ENCODE measurements at regions not wholly inside any gene's neighbourhood (a gene's known extent, or its start where the extent isn't known, plus 50 kb on each side); places are given as distances from the start of the nearest gene placed in this dataset.

DNA sequence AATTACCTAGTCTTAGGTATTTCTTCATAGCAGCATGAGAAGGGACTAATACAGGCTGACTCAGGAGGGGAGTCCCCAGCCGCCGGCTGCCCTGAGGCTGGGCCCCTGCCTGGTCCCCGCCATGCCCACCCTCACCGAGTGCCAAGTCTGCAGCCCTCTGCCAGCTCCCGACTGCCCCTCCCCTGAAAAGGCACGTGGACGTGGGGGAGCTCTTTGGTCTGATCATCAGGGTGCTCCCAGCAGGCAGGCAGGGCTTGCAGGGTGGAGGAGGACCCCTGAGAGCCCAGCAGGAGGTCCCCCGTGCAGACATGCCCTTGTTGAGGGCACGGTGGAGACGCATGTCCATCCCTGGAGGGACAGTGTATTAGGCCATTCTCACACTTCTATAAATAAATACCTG lies 110.9 kb downstream of the UNCX start:
- no peak for DNase-seq
- H3K9me3 ChIP-seq: no peaks in the 10 kb centered on the region
- no peak for ATAC-seq
- in situ Hi-C loops (cut with MboI; ENCODE audit: low sequenced_read_pairs in 4 of 4): no loop called here
- no peak overlapping the region for H3K27ac ChIP-seq
- H3K4me3 ChIP-seq: no peak overlapping the region
- H3K27me3 ChIP-seq: peaks cover 22 to 32% (median 27%) of the 10 kb centered on the region in 3 donors
- intact Hi-C loops (cut with DNase I; ENCODE audit: low total_unique reads): no loop called here
- H3K36me3 ChIP-seq: no peaks in the 10 kb centered on the region
- no peaks in the 10 kb centered on the region for H3K4me1 ChIP-seq
- TF ChIP-seq CTCF (IDR thresholded peaks at IDR 0.05 in 4 of 5, conservative IDR thresholded peaks at IDR 0.05 in 1 of 5): no peak
- no peak for TF ChIP-seq POLR2A (IDR thresholded peaks at IDR 0.05)

DNA sequence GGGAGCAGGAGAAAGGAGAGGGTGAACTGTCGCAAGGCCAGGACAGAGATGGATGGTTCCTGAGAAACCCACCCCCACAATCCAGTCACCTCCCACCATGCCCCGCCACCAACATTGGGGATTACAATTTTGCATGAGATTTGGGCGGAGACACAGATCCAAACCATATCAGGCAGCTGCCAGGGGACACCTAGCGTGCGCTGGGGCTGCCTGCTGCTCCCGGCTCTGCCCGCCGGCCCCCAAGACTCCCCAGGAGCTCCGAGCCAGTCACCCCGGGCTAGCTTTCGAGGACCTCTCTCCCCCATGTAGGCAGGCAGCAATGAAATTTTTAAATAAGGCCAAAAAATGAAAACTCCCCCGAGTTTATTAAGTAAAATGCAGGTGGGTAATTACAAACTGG lies 111.7 kb downstream of the UNCX start:
- H3K4me3 ChIP-seq: no peak overlapping the region
- peaks cover 20 to 32% (median 27%) of the 10 kb centered on the region in 3 donors for H3K27me3 ChIP-seq
- no peaks in the 10 kb centered on the region for H3K36me3 ChIP-seq
- ATAC-seq: no peak
- no peaks in the 10 kb centered on the region for H3K9me3 ChIP-seq
- in situ Hi-C loops (cut with MboI; ENCODE audit: low sequenced_read_pairs in 4 of 4) (no loop called here), intact Hi-C loops (cut with DNase I; ENCODE audit: low total_unique reads) (no loop called here)
- TF ChIP-seq CTCF (IDR thresholded peaks at IDR 0.05 in 4 of 5, conservative IDR thresholded peaks at IDR 0.05 in 1 of 5) (no peak), POLR2A (IDR thresholded peaks at IDR 0.05) (no peak)
- no peaks in the 10 kb centered on the region for H3K4me1 ChIP-seq
- no peak overlapping the region for H3K27ac ChIP-seq
- no peak for DNase-seq

DNA sequence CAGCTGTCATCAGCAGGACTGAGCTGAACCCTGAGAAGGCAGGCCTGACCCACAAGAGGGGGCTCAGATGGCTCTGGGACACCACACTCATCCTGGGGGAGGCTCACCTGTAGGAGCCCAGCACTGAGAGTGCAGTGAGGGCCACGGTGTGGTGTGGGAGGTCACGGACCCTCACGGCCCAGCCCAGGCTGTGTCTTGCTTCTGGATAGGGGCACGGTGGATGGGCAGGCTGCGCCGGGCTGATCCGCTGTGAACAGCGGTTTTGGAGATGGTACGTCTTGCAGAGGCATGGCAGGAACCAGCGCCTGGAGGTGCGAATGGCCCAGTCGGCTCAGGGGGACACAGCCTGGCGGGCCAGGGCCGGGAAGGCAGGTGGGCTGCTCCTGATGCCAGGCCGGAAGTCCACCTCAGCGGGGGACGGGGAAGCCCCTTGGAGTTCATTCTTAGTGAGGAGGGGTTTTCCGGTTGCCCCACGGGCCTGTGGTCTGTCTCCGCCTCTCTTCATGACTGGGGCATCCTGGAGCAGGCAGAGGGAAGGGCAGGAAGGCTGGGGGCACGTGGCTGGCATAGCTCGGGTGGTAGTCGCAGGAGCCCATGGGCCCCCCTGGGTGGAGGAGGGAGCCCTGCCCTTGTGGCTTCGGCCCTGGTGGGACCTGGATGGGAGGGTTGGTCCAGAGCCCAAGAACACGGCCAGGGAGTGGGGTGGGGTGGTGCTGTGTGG lies 112.5 kb downstream of the UNCX start:
- Histone ChIP-seq H3K36me3 (no peaks in the 10 kb centered on the region), H3K27ac (no peak overlapping the region), H3K9me3 (no peaks in the 10 kb centered on the region), H3K27me3 (peaks cover 14 to 32% (median 29%) of the 10 kb centered on the region in 3 donors), H3K4me3 (no peak overlapping the region), H3K4me1 (no peaks in the 10 kb centered on the region)
- intact Hi-C loops (cut with DNase I; ENCODE audit: low total_unique reads) (loop anchor here (5.0 kb wide), 1 partner anchor 947 kb away; no protein-coding TSS in a partner anchor), in situ Hi-C loops (cut with MboI; ENCODE audit: low sequenced_read_pairs in 4 of 4) (no loop called here)
- TF ChIP-seq POLR2A (IDR thresholded peaks at IDR 0.05): no peak
- no peak for TF ChIP-seq CTCF (IDR thresholded peaks at IDR 0.05 in 4 of 5, conservative IDR thresholded peaks at IDR 0.05 in 1 of 5)
- ATAC-seq (no peak), DNase-seq (no peak)

- H3K27me3 ChIP-seq: peaks cover 11 to 27% (median 26%) of the 10 kb centered on the region in 3 donors
- TF ChIP-seq POLR2A (IDR thresholded peaks at IDR 0.05): no peak
- intact Hi-C loops (cut with DNase I; ENCODE audit: low total_unique reads) (loop anchor here (5.0 kb wide), 1 partner anchor 946 kb away; no protein-coding TSS in a partner anchor), in situ Hi-C loops (cut with MboI; ENCODE audit: low sequenced_read_pairs in 4 of 4) (no loop called here)
- no peak for ATAC-seq
- H3K9me3 ChIP-seq: no peaks in the 10 kb centered on the region
- DNase-seq: no peak
- H3K27ac ChIP-seq: no peak overlapping the region
- H3K4me3 ChIP-seq: no peak overlapping the region
- H3K36me3 ChIP-seq: no peaks in the 10 kb centered on the region
- no peaks in the 10 kb centered on the region for H3K4me1 ChIP-seq
Measured at GRCh38 chr7:1345796-1346755, 113.2 kb downstream of the MICALL2 start.

- no peak for DNase-seq
- H3K4me3 ChIP-seq: no peak overlapping the region
- H3K4me1 ChIP-seq: no peaks in the 10 kb centered on the region
- ATAC-seq: no peak
- TF ChIP-seq CTCF (IDR thresholded peaks at IDR 0.05 in 4 of 5, conservative IDR thresholded peaks at IDR 0.05 in 1 of 5): no peak
- TF ChIP-seq POLR2A (IDR thresholded peaks at IDR 0.05): no peak
- H3K9me3 ChIP-seq: no peaks in the 10 kb centered on the region
- intact Hi-C loops (cut with DNase I; ENCODE audit: low total_unique reads) (loop anchor here (5.0 kb wide), 1 partner anchor 945 kb away; no protein-coding TSS in a partner anchor), in situ Hi-C loops (cut with MboI; ENCODE audit: low sequenced_read_pairs in 4 of 4) (no loop called here)
- H3K36me3 ChIP-seq: no peaks in the 10 kb centered on the region
- peaks cover 15 to 29% (median 28%) of the 10 kb centered on the region in 3 donors for H3K27me3 ChIP-seq
- H3K27ac ChIP-seq: no peak overlapping the region
Measured at GRCh38 chr7:1346851-1347250, 112.4 kb downstream of the MICALL2 start.

Data from gastrocnemius medialis (tissue), 4 donors.